EL (cell line): ENCODE measurements at regions not wholly inside any gene's neighbourhood (a gene's known extent, or its start where the extent isn't known, plus 50 kb on each side); places are given as distances from the start of the nearest gene placed in this dataset.

Experiments
- DNase-seq: peaks from one replicate; pipeline ENCODE4 v3.0.0-alpha.2; 2016

GRCh38 chr15:73001840-73002239 is 50.4 kb upstream of the NEO1 start:
- DNase-seq, result no peak

GRCh38 chr15:73000293-73000692 is 52.0 kb upstream of the NEO1 start:
- no peak for DNase-seq

- DNase-seq, result no peak
These were observed 52.7 kb upstream of the NEO1 start for GRCh38 chr15:72999586-72999985.

GRCh38 chr15:72998681-72999466 is 53.4 kb upstream of the NEO1 start:
- DNase-seq, result no peak

- DNase-seq, result no peak
These were observed 54.0 kb upstream of the NEO1 start for GRCh38 chr15:72998226-72998625.

- no peak for DNase-seq
These were observed 56.4 kb upstream of the NEO1 start for GRCh38 chr15:72995849-72996248.

GRCh38 chr15:72994534-72995177 is 57.6 kb upstream of the NEO1 start:
- DNase-seq, result no peak

GRCh38 chr15:72992841-72993252 is 59.4 kb upstream of the NEO1 start:
- no peak for DNase-seq

- no peak for DNase-seq
These were observed 61.2 kb upstream of the NEO1 start for GRCh38 chr15:72991026-72991425.

GRCh38 chr15:72983801-72984545 is 68.3 kb upstream of the NEO1 start:
- DNase-seq, result no peak

- DNase-seq, result no peak
These were observed 69.5 kb upstream of the NEO1 start for GRCh38 chr15:72982714-72983113.

GRCh38 chr15:72980661-72981060 is 71.6 kb upstream of the NEO1 start:
- DNase-seq, result no peak

GRCh38 chr15:72979791-72980190 is 72.5 kb upstream of the NEO1 start:
- no peak for DNase-seq

- no peak for DNase-seq
These were observed 73.0 kb upstream of the NEO1 start for GRCh38 chr15:72979308-72979707.

- no peak for DNase-seq
These were observed 74.0 kb upstream of the NEO1 start for GRCh38 chr15:72978223-72978622.

GRCh38 chr15:72972362-72972761 is 79.9 kb upstream of the NEO1 start:
- no peak for DNase-seq

GRCh38 chr15:72971766-72972165 is 80.5 kb upstream of the NEO1 start:
- DNase-seq, result no peak

- DNase-seq, result no peak
These were observed 81.1 kb upstream of the NEO1 start for GRCh38 chr15:72970933-72971760.

- no peak for DNase-seq
These were observed 83.7 kb upstream of the NEO1 start for GRCh38 chr15:72968531-72968922.

- DNase-seq, result no peak
These were observed 84.3 kb upstream of the NEO1 start for GRCh38 chr15:72967811-72968530.

- no peak for DNase-seq
These were observed 84.9 kb upstream of the NEO1 start for GRCh38 chr15:72967397-72967796.

GRCh38 chr15:72966641-72967040 is 85.6 kb upstream of the NEO1 start:
- DNase-seq, result no peak
